Activated CD4-positive, alpha-beta T cell treated with anti-CD3 and anti-CD28 coated beads, Interleukin-2, amount 10 ng/mL, durations not matched to agents 7 days and 5 days (primary cell): ENCODE measurements at regions not wholly inside any gene's neighbourhood (a gene's known extent, or its start where the extent isn't known, plus 50 kb on each side); places are given as distances from the start of the nearest gene placed in this dataset.

Experiments
- CTCF ChIA-PET: fragments of 350-600 bp; sonication (Branson Sonifier 250); formaldehyde crosslinking; loops from one replicate; lab custom pipeline; 2021; ENCODE audit warnings: antibody characterized with exemption; lab: Charles Lee
- POLR2A ChIA-PET: fragments of 350-600 bp; sonication (Branson Sonifier 250); formaldehyde crosslinking; loops from one replicate; lab custom pipeline; 2021; ENCODE audit warnings: antibody characterized with exemption; lab: Charles Lee
- DNase-seq: peaks from one replicate; pipeline ENCODE4 v3.0.0-alpha.2; 2020
- H3K27ac Mint-ChIP-seq: one replicate; pipeline ENCODE4 v1.8.0; 2021; ENCODE audit warnings: mild to moderate bottlenecking, moderate library complexity, mixed read lengths
- H3K27me3 Mint-ChIP-seq: one replicate; pipeline ENCODE4 v1.8.0; 2021; ENCODE audit warnings: mixed read lengths
- H3K36me3 Mint-ChIP-seq: one replicate; pipeline ENCODE4 v1.8.0; 2021; ENCODE audit warnings: low read depth, mixed read lengths
- H3K4me1 Mint-ChIP-seq: one replicate; pipeline ENCODE4 v1.8.0; 2021; ENCODE audit warnings: mixed read lengths
- H3K4me3 Mint-ChIP-seq: one replicate; pipeline ENCODE4 v1.8.0; 2021; ENCODE audit warnings: mild to moderate bottlenecking, moderate library complexity, mixed read lengths
- H3K9me3 Mint-ChIP-seq: one replicate; pipeline ENCODE4 v1.8.0; 2021; ENCODE audit warnings: mixed read lengths

DNA sequence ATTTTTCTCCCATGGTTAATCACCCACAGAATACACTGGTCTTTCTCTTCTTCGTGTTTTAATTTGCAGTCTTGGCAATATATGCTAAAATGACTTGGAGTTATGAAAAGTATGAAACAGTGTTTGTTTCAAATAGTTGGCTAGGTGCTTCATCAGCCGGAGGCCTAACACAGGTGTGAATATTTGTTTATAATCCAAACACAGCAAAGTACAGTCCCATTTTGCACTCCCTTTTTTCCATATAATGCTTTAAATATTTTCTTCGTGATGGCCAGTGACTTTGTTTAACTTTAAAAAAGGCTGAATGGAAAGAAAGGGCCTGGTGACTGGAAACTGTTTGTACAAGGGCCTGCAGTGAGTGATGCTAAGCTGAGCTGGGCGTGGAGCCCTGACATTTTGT is 219.7 kb upstream of the LRIG1 start:
- Mint-ChIP-seq H3K27ac (no peak overlapping the region), H3K4me3 (no peak overlapping the region), H3K27me3 (peaks cover 2% of the 10 kb centered on the region), H3K9me3 (no peaks in the 10 kb centered on the region), H3K4me1 (no peaks in the 10 kb centered on the region), H3K36me3 (no peaks in the 10 kb centered on the region)
- POLR2A ChIA-PET = no interaction called here
- DNase-seq = no peak
- CTCF ChIA-PET = no interaction called here

DNA sequence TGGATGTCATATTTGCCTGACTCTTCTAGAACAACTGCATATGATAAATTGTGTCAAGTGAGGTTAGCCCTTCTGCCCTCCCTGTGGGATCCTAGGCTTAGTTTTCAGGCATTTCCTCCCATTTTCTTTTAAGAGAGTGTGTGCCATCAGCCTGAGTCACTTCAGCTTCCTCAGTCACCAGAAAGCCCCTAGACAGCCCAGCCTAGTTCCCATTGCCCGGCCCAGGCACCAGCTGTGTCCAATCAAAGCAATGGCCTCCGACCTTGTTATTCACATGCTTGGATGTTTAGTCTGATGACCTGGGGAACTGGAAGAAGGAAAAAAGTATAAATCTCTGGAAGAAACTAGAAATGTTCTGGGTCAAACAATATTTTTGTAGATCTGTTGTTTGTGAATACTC is 221.9 kb upstream of the LRIG1 start:
- H3K27ac Mint-ChIP-seq = no peak overlapping the region
- DNase-seq = no peak
- no peak overlapping the region for H3K4me3 Mint-ChIP-seq
- ChIA-PET CTCF (interaction anchor here (0.8 kb wide), 1 partner anchor 180 kb away, joined by 3 read pairs; no protein-coding TSS in a partner anchor), POLR2A (no interaction called here)
- peaks cover 2% of the 10 kb centered on the region for H3K27me3 Mint-ChIP-seq
- no peaks in the 10 kb centered on the region for H3K4me1 Mint-ChIP-seq
- no peaks in the 10 kb centered on the region for H3K36me3 Mint-ChIP-seq
- H3K9me3 Mint-ChIP-seq = no peaks in the 10 kb centered on the region

DNA sequence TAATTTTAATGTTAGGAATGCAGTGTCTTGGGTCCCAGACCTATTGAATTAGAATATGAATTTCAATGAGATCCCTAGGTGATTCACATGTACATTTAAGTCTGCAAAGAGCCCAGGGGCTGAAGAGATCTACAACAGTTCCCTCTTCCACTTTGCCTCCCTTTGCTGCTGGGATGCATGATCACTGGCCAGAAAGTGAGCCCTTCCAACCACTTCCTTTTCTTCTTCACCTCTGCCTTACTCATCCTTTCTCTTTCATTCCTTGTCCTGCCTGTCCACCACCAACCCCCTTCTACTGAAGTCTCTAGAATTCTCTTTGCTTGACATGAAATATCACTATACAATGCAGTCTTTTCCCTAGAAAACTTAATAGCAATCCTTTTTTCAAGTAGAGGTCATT is 222.4 kb upstream of the LRIG1 start:
- no peaks in the 10 kb centered on the region for H3K4me1 Mint-ChIP-seq
- H3K4me3 Mint-ChIP-seq = no peak overlapping the region
- POLR2A ChIA-PET = no interaction called here

DNA sequence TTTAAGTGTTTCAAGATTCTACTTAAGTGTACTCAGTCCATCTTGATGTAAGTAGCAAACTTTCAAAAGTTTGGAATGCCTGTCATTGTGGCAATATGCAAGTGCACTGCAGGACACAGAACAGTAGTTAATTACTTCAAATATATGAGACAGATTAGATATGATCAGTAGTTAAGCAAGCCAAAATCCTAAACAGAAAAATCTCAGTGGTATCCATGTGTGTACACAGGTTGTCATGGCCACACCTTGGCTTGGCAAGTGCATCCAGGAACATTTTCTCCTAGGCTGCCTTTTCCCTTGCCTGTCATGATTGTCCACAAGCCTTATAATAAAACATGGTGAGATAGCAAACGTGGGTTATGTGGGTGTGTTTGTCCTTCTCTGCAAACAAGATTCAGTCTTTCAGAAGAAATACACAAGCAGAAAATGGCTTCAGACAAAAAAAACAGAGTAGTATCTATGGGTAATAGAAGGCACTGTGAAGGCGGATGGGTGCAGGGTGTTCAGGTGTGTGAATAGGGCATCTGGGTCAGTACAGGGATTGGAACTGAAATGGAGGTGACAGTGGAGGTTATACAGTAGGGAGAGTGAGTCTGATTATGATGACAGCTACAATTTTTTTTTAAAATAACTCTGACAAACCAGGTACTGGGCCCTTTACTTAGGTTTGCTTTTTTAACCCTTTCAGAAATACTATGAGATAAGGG is 229.0 kb upstream of the LRIG1 start:
- no peaks in the 10 kb centered on the region for H3K36me3 Mint-ChIP-seq
- CTCF ChIA-PET = no interaction called here
- H3K4me3 Mint-ChIP-seq = no peak overlapping the region
- H3K9me3 Mint-ChIP-seq = no peaks in the 10 kb centered on the region
- POLR2A ChIA-PET = no interaction called here
- H3K27ac Mint-ChIP-seq = no peak overlapping the region
- DNase-seq = no peak
- no peaks in the 10 kb centered on the region for H3K4me1 Mint-ChIP-seq
- peaks cover 8% of the 10 kb centered on the region for H3K27me3 Mint-ChIP-seq

More for the DNA sequence above, 222.4 kb upstream of the LRIG1 start:
- H3K36me3 Mint-ChIP-seq = no peaks in the 10 kb centered on the region
- DNase-seq = no peak
- H3K27me3 Mint-ChIP-seq = peaks cover 5% of the 10 kb centered on the region
- no peak overlapping the region for H3K27ac Mint-ChIP-seq
- CTCF ChIA-PET = interaction anchor here (0.8 kb wide), 1 partner anchor 180 kb away, joined by 3 read pairs; no protein-coding TSS in a partner anchor
- no peaks in the 10 kb centered on the region for H3K9me3 Mint-ChIP-seq

DNA sequence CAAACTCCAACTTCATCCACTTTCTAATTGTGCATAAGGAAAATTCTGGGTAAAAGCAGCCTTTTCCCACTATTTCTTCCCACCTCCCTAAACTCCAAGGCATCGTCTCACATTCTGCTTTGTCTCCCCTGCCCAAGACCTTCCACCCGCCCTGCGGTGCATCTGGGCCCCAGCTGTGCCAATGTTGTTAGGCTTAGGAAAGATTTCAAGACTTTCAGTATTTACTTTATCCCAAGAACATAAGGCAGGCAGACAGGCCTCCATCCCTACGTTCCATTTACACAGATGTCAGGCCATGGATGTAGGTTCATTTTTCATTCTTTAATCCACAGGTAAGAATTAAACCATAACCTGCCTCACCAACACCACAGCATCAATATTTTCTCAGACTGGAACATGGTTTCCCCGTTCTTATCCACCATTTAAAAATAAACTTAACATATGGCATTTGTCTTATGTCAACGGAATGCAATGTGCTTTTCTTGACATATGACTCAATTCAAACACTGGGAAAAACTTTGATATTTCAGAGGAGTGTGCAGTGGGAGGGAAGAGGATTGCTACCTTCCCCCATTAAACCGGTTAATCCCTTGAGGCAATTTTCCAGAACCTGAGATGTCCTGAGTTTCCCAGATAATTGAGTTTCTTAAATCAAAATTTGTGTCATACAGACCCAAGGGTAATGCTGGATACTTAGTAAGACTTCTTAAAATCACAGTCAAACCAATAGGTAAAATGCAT is 238.0 kb upstream of the LRIG1 start:
- ChIA-PET CTCF (interaction anchor here (1.2 kb wide), 1 partner anchor 71 kb away, joined by 3 read pairs; no protein-coding TSS in a partner anchor), POLR2A (no interaction called here)
- H3K27me3 Mint-ChIP-seq = peaks cover 3% of the 10 kb centered on the region
- H3K9me3 Mint-ChIP-seq = no peaks in the 10 kb centered on the region
- no peak overlapping the region for H3K4me3 Mint-ChIP-seq
- H3K36me3 Mint-ChIP-seq = no peaks in the 10 kb centered on the region
- no peak overlapping the region for H3K27ac Mint-ChIP-seq
- no peaks in the 10 kb centered on the region for H3K4me1 Mint-ChIP-seq
- DNase-seq = no peak

DNA sequence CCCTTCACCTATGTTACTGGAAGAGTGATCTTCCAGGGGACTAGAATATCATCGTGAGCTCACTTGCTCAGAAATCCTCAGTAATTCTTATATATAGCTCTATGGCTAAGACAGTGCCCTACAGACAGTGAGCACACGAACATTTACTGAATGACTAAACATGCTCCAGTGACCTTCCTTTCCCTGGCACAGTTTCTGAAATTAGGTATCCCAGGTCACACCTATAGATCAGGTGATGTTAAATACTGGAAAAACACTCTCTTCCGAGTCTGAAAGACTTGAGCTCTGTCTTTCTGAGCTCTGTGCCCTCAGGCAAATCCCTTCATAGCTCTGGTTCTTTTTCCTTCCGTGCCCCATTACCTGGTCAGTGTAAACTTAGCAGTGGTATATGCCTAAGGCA is 239.4 kb upstream of the LRIG1 start:
- ChIA-PET POLR2A (no interaction called here), CTCF (interaction anchor here (1.2 kb wide), 1 partner anchor 69 kb away, joined by 3 read pairs; no protein-coding TSS in a partner anchor)
- no peak for DNase-seq
- Mint-ChIP-seq H3K4me3 (no peak overlapping the region), H3K36me3 (no peaks in the 10 kb centered on the region), H3K9me3 (no peaks in the 10 kb centered on the region), H3K27ac (no peak overlapping the region), H3K4me1 (no peaks in the 10 kb centered on the region), H3K27me3 (peaks cover 3% of the 10 kb centered on the region)

DNA sequence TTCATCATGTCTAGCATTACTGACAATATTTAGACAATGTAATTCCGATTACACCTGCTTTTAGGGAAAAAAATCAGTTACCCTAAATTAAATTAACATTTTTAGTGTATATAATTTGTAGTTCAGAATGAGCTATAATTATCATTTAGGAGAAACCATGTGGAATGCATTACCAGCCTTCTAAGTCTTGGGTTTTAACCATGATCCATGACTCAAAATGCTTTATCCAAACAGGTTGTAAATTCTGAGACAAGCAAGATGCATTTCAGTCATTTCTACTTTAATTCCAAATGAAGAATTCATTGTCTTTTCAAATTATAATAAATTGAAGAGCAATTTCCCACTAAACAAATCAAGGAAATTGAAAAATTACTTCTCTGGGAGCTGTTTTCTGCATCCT is 243.7 kb upstream of the LRIG1 start:
- Mint-ChIP-seq H3K9me3 (no peaks in the 10 kb centered on the region), H3K27me3 (peaks cover 5% of the 10 kb centered on the region), H3K27ac (no peak overlapping the region), H3K4me3 (no peak overlapping the region), H3K36me3 (no peaks in the 10 kb centered on the region), H3K4me1 (no peaks in the 10 kb centered on the region)
- POLR2A ChIA-PET = interaction anchor here (0.7 kb wide), 1 partner anchor 1703 kb away, joined by 3 read pairs; no protein-coding TSS in a partner anchor
- no peak for DNase-seq
- CTCF ChIA-PET = no interaction called here

DNA sequence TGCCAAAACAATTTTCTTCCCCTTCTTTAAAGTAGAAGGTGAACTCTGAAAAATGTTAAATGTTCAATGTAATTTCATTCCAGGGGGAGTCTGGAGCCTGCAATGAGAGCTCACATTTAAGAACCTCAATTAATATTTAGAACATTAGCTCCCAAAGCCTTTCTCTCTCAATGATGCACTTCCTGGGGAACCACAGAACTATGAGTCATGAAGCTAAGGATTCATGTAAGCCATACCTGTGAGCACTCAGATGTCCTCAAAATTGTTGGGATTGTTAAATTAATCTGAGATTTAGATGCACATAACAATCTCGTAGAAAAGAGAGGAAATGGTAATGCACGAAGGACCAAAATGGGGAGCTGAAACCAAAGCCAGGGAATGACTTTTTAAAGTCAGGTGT is 244.2 kb upstream of the LRIG1 start:
- Mint-ChIP-seq H3K4me3 (no peak overlapping the region), H3K27ac (no peak overlapping the region), H3K9me3 (no peaks in the 10 kb centered on the region), H3K4me1 (no peaks in the 10 kb centered on the region), H3K27me3 (peaks cover 5% of the 10 kb centered on the region), H3K36me3 (no peaks in the 10 kb centered on the region)
- DNase-seq = no peak
- ChIA-PET CTCF (no interaction called here), POLR2A (no interaction called here)

DNA sequence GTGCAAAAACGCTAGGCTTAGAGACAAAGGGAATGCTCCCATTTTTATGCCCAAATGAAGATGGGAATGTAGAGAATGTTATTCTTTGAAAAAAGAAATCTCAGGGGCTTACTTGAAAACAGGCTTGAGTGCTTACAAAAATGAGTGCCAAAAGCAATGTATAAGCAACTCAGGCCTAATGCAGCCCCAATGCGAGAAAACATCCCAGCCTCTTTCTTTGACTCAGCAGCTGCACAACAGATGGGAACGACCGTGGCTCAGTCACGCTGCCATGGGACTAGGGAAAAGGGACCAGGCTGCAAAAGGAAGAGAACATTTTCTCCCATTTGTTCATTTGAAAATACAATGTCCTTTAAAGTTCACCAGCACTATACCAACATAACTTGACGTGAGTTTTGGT is 246.4 kb upstream of the LRIG1 start:
- POLR2A ChIA-PET = no interaction called here
- H3K4me1 Mint-ChIP-seq = no peaks in the 10 kb centered on the region
- no peak for DNase-seq

DNA sequence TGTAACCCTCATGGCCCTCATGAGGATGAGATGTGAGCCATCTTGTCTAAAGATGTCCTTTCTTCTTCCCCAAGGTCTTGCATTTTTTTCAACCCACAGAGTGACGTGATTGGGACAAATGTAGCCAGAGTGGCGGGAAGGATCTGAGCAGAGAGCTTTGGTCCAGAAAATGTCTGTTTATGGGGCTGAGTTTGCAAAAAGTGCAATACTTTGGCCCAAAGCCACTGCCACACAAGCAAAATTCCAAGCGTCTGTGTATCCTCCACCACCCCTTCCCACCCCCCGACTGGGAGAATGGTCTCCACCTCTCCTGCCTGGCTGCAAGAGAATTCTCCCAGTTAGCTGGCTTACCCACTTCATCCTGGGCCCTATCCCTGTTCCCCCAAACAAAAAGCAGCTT is 246.9 kb upstream of the LRIG1 start:
- Mint-ChIP-seq H3K36me3 (no peaks in the 10 kb centered on the region), H3K27ac (no peak overlapping the region), H3K9me3 (no peaks in the 10 kb centered on the region), H3K27me3 (peaks cover 5% of the 10 kb centered on the region), H3K4me3 (no peak overlapping the region), H3K4me1 (no peaks in the 10 kb centered on the region)
- DNase-seq = no peak
- POLR2A ChIA-PET = no interaction called here
- CTCF ChIA-PET = no interaction called here

More for the DNA sequence above, 246.4 kb upstream of the LRIG1 start:
- no peaks in the 10 kb centered on the region for H3K36me3 Mint-ChIP-seq
- H3K27me3 Mint-ChIP-seq = peaks cover 5% of the 10 kb centered on the region
- CTCF ChIA-PET = no interaction called here
- H3K9me3 Mint-ChIP-seq = no peaks in the 10 kb centered on the region
- H3K4me3 Mint-ChIP-seq = no peak overlapping the region
- H3K27ac Mint-ChIP-seq = no peak overlapping the region

DNA sequence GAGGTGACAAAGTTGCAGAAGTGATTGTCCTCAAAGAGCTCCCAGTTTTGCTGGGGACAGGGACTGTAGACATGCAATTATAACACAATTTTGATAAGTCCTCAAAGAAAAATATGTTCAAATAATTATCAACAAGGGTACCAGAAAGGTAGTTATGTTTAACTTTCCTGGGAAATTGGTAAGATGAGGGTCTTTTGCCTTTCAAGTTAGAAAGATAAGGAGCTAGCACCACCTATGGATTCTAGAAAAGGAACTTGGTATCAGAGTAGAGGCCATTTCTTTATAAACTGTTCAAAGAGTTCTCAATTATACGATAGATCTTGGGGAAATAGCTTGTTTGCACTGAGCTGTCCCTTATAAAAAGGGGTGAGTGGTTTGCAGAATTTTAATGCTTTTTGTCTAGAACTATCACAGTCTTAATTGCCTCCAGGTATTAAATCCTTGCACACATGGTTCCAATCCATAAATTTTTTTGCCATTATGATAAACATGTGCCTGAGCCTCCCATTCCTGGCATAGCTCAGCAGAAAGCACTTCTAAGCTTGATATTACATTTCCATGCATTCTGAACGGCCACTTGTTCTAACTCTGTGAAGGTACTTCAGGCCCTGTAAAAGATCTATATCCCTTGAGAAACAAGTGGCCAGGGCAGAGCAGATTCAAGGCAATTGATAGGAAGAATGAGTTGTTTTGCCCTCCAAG is 247.5 kb upstream of the LRIG1 start:
- Mint-ChIP-seq H3K36me3 (no peaks in the 10 kb centered on the region), H3K4me3 (no peak overlapping the region), H3K9me3 (no peaks in the 10 kb centered on the region), H3K27ac (no peak overlapping the region), H3K4me1 (no peaks in the 10 kb centered on the region), H3K27me3 (peaks cover 5% of the 10 kb centered on the region)
- POLR2A ChIA-PET = no interaction called here
- CTCF ChIA-PET = interaction anchor here (1.0 kb wide), 1 partner anchor 182 kb away, joined by 3 read pairs; no protein-coding TSS in a partner anchor
- DNase-seq = no peak

DNA sequence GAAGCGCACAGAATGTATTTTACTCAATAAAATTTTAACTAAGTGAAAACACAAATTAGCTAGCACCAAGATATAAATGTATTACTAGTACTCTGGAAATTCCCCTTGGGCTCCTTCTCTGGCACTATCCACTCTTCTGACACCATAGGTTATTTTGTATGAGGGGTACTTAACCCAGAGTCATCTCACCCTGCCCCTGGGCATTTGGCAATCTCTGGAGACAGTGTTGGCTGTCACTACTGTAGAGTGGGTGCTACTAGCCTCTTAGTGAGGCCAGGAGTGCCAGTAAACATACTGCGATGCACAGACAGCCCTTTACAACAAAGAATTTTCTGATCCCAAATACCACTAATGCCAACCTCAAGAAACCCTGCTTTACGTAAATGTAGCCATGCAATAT is 246.3 kb upstream of the KBTBD8 start:
- POLR2A ChIA-PET = no interaction called here
- CTCF ChIA-PET = interaction anchor here (0.6 to 0.7 kb wide), 2 partner anchors 265 to 1112 kb away, joined by 3 read pairs; no protein-coding TSS in a partner anchor
- Mint-ChIP-seq H3K36me3 (no peaks in the 10 kb centered on the region), H3K4me1 (no peaks in the 10 kb centered on the region), H3K9me3 (no peaks in the 10 kb centered on the region), H3K27ac (no peak overlapping the region), H3K27me3 (peaks cover 2% of the 10 kb centered on the region), H3K4me3 (no peak overlapping the region)
- DNase-seq = no peak

DNA sequence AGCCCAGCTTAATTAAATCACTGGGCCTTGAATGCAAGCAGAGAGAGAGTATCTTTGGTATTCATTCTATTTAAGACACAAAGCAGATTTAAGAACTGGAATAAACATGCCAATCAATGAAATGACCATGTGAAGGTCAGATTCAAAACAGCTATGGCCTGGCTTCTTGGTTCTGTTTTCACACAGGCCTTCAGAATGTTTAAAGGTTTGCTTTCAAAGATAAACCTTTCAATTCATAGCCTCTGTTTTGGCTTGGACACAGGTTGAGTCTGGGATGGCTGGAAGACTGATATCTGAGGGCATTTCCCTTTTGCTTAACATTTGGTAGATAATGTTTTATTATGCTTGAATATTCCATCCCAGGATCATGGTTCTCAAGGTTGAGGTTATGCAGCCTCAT is 244.4 kb upstream of the KBTBD8 start:
- ChIA-PET CTCF (interaction anchor here (0.6 to 1.1 kb wide), 2 partner anchors 12 to 532 kb away, joined by 3 read pairs; no protein-coding TSS in a partner anchor), POLR2A (no interaction called here)
- no peaks in the 10 kb centered on the region for H3K36me3 Mint-ChIP-seq
- H3K4me1 Mint-ChIP-seq = no peaks in the 10 kb centered on the region
- no peak overlapping the region for H3K27ac Mint-ChIP-seq
- no peaks in the 10 kb centered on the region for H3K9me3 Mint-ChIP-seq
- DNase-seq = no peak
- H3K4me3 Mint-ChIP-seq = no peak overlapping the region
- peaks cover 2% of the 10 kb centered on the region for H3K27me3 Mint-ChIP-seq
